RPMI7951 (cell line): ENCODE measurements at regions not wholly inside any gene's neighbourhood (a gene's known extent, or its start where the extent isn't known, plus 50 kb on each side); places are given as distances from the start of the nearest gene placed in this dataset.

Experiments
- DNase-seq: peaks from one replicate; pipeline ENCODE4 v3.0.0-alpha.2; 2012; ENCODE audit warnings: low read depth

DNA sequence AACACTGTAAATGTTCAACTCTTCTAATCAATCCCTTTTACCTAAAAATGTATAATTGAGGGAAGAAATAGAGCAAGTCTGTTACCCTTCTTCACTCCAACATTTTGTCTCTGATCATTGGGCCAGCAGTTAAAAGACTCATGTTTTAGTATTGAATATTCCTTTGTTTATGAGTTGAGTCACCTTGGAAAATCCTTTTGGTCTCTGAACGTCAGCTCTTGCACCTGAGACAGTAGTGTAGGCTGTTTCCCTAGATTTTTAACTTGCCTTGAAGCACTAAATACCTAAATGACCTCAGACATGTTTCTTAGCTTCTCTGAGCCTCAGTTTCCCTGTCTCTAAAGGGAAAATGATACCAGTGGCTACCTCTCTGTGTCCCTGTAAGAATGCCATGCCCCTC, 184.2 kb downstream of the RFC3 start:
- no peak for DNase-seq

DNA sequence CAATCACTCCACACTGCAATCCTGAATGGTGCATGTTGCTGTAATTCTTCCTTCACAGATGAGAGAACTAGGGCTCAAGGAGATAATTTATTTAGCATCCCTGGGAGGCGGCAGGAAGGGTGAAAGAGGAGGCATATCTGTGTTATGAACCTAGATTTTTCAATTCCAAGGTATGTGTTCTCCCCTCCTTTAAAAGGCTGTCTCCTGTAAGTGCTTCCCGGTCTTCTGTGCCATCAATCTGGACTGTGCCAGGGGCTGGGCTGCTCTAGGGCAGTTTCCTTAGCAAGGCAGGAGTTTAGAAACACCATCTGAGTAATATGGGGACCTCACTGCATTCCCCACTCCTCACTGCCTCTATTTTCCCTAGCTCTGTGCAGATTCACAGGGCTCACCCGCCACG, 185.0 kb downstream of the RFC3 start:
- DNase-seq: no peak

DNA sequence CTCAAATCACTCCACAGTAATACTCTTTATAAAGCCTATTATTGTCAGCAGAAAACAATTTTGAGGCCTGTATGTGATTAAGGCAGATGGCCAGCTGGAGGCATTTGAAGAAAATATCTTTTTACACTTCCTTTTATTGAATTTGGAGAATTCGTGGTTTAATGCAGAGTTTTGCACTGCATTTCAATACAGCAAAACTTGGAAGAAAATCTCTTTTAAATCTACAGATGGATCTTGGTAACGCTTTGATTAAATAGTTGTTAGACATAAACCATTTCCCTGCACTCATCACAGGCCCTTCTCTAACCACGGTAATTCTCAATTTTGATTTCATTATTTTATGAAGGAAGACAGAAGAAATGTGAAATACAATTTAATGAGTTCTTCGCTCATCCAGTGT, 185.7 kb downstream of the RFC3 start:
- no peak for DNase-seq

DNA sequence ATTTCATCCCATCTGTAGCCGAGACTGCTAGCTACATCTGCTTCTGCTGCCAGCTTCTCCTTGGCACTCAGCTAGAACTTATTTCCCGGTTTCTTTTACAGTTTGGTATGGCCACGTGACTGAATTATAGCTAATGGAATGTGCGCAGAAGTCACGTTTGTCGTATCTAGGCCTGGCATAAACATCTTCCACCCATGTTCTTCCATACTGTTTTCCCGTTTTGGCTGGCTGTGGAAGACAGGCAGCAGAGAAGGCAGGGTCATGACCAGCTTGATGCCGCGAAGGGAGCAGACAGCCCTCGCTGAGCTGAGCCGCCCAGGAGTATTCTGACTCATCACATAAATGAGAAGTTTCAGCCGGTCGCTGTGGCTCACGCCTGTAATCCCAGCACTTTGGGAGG, 186.7 kb downstream of the RFC3 start:
- no peak for DNase-seq

DNA sequence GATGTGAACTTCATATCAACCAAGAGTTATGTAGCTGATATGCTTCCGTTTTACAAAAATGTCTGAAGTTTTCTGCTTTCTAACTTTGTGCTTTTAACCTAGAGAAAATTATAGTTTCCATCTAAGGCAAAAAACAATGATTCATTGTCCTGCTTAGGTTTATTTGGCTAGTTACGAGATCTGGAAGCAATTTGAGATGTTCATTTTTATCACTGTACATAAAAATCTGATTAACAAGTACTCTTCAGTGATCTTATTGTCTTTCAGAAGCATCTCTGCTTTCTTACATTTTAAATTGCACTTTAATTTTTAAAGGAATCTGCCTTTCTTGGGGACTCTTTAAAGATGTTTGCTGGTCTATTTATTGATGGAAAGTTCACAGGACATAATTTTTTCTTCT, 188.1 kb downstream of the RFC3 start:
- no peak for DNase-seq

DNA sequence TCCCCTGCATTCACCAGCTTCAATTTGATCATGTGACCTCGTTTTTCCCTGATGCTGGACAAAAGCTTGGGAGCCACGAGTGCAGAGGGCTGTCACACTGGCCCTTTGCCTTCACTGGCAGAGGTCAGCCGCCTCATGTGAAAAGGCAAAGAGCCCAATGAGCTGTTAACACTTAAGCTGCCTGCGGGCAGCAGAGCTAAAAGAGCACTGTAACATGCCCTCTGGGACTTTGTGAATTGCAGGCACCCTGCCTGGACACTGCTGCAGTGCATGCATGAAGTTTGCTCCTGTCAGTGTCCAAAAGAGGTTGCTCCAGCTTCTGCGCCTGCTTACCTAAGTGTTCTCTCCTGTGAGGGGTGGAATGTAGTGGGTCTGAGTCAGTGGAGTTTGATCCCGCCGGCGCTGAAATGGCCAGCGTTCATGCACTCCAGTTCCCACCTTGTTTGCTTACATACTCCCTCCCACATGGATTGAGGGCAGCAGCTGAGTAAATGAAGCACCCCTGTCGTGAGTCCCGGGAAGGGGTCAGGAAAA, 193.7 kb downstream of the RFC3 start:
- DNase-seq: no peak

DNA sequence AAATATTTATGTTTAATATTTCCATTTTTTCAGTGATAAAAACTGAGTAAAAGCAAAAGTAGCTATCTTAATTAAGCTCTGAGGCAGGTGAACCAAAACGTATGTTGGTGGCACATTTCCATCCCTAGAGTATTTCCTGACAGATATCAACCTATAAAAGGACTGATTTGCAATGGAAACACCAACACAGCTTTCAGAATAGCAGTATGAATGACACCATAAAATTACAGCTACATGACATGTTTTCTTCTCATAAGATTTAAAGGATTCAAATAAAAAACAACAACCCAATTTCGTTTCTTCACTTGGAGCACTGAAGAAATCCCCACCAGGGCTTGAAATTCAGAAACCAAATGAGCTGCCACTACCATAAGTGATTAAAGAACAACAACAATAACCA, 194.4 kb downstream of the RFC3 start:
- DNase-seq: no peak

DNA sequence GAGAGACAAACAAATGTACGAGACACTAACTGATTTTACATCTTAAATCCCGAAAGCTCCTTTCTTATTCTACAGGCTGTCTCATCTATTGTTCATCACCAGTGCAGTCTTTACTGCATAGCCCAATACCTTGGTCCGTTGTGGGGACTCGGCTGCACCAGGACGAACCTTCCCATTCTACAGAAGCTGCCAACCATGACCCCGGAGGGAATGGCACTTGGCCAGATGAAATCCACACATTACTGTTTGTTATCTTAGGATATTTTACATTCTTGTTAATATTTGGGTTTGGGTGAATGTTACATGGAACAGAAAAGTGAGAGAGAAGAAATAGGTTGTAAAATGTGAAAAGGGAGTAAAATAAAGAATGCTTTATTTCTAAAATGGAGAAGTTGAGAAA, 195.1 kb downstream of the RFC3 start:
- no peak for DNase-seq

DNA sequence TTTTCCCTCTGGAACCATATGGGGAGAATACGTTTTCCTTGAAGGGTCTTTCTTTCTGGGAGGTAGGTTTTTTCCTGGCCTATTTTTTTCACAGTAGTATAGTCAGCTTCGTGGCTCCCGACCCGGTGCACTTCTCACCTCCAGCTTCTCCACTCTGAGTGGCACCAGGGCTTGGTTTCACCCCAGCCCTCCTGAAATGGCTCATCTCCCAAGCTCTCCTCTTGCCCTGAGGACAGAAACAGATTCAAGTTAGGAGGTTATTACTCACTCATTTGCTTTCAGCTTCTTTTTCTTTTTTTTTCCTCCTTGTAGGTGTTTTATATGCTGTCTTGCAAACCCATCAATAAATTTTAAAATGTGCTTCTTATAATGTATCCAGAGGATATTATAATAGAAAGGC, 199.3 kb downstream of the RFC3 start:
- peak; percentile 75 for DNase-seq

DNA sequence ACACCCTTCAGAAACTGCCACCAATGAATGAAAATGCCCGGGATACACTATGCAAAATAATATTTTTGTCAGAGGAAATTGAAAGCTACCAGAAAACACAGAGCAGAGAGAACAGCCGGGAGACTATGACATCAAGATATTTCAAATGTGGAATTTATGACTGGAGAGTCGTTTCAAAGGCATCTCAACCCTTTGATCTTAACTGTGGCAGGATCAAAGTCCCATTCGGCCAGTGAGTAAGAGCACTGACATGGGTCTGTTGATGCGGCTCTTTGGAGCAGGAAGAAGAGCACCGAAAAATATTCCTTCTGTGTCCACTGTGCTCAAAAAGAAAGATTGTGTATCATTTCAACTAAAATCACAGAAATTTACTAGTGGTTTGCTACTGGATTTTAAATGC, 201.9 kb downstream of the RFC3 start:
- DNase-seq: peak; percentile 42

DNA sequence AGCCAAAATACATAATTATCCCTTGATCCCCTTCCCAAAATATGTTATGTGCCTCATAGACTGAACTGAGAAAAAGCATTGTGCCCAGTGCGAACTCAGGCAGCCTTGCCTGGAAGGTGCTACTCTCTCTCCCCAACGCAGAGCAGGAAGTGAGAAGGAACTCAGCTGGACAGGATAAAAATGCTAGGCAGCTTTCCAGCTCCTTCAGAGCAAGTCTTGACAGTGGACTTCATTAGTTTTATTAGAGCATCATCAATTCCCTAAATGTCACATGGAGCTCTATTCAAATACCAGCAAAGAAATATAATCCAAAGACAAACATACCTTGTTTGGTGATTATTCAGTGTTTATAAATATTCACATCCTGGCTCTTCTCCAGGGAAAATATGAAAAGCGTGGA, 202.4 kb downstream of the RFC3 start:
- DNase-seq: no peak

DNA sequence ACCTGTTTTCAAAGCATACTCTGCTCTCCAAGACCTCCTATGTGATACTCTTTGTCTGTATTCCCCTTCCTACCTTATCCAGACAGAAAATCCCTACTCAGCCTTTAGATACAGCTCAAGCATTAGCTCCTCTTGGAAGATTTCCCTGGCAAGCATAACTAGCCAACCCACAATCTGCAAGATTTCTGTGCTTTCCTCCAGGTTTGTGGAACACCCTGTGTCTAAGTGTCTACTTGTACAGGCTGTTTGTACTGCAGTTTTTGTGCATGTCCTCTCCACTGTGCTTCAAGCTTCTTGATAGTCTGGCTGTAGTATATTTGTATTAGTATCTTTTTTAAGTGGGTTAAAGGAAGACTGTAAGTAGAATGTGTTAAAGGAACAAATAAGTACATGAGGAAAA, 203.7 kb downstream of the RFC3 start:
- DNase-seq: no peak

DNA sequence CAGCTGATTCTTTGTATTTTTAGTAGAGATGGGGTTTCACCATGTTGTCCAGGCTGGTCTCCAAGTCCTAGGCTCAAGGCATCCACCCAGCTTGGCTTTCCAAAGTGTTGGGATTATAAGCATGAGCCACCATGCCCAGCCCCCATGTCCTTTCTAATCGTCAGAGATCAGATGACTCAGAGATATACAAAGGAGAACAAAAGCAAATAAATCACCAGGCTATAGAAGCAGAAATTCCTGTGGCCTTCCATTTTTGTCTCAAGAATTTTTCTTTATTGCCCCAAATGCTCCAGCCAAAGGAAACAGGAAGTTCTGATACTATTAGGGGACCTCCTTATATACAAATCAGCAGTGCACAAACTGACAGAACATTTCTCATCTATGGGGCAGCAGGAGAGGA, 207.8 kb downstream of the RFC3 start:
- DNase-seq: peak; percentile 85

DNA sequence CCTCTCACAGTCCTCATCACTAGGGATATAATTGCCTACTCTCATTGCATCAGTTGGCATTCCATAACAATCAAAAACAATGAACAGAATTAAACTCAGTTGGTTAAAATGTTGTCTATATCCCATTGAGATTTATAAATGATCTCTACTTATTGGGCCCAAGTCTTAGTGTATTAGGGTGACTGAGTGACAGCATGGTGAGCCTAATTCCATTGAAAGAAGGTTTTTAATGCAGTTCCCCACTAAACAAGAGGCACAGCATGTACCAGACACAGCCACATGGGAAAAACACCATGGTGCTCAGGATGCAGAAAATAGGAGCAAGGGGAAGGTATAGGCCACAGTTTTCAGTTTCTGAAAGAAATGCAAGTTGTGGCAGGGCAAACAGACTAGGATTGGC, 208.4 kb downstream of the RFC3 start:
- DNase-seq: no peak

DNA sequence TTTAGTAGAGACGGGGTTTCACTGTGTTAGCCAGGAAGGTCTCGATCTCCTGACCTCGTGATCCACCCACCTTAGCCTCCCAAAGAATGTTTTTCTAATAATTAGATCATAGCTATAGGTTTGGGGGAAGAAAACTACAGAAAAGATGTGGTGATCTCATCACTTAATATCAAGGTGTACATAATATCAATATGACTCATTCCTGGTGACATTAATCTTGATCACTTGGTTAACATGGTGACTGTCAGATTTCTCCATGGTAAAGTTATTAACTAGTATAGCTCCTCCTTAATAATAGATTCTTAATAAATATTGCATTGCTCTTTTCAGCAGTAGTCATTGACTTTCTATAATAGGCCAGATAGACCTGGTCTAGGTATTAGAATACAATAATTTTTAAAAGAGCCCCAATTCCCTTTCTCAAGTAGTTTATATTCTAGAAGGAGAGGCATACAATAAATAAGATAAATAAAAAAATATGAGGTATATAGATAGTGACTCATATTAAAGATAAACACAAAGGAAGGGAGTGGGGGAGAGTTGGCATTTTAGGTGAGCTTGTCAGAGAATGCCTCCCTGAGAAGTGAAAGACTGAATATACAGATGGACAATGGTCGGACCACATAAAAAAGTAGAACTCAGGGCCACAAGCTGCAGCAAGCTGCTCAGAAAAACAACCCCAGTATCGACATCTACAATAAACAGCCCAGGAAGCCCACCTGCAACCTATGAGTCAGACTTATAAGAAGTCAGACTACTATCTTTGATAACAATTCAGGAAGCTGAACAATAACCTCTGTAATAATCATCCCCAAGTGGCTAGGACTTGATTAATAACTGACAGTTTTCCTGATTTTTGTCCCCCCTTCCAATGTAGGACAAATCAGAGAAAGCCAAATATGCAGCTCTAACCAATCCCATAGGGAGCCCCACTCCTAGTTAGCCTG, 210.8 kb downstream of the RFC3 start:
- no peak for DNase-seq

DNA sequence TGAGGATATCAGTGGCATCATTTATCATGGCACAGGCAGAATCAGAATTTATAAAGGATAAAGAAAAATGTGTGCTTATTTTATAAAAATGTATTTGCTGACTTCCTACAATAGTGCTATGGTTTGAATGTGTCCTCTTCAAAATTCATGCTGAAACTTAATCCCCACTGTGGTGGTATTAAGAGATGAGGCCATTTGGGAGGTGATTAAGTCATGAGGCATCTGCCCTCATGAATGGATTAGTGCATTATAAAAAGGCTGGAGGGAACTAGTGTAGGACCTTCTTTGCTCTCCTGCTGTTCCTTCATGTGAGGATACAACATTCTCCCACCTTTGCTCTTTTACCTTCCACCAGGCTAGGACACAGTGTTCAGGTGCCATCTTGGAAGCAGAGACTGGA, 212.8 kb downstream of the RFC3 start:
- DNase-seq: peak; percentile 28

DNA sequence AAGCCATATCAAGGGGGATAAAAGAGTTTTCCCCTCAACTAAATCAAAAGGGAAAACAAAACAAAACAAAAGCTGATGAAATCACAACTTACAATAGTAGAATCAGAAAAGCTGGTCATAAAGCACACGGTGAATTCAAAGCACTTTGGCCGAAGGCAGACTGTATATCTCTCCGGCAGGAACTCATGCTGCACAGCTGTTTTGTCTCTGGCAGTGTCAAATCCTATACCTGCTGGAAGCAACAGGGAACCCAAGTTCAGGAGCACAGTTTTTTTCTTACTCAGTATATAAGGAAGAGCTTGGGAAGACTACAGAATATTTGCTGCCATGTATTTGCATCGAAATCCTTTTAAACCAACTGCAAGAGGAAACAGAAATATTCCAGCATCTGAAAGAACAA, 213.7 kb downstream of the RFC3 start:
- no peak for DNase-seq

DNA sequence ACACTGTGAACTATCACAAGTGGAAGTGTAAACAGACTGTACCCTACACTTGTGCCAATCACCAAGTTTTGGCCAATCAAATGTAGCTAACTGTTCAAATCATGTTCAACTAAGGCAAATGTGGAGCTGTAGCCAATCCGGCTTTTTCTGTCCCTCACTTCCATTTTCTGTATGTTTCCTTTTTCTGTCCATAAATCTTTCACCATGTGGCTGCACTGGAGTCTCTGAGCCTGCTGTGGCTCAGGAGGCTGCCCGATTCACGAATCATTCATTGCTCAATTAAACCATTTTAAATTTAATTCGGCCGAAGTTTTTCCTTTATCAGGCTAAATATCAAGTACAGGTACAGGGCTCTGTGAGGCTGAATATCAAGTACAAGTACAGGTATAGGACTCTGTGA, 216.5 kb downstream of the RFC3 start:
- no peak for DNase-seq

DNA sequence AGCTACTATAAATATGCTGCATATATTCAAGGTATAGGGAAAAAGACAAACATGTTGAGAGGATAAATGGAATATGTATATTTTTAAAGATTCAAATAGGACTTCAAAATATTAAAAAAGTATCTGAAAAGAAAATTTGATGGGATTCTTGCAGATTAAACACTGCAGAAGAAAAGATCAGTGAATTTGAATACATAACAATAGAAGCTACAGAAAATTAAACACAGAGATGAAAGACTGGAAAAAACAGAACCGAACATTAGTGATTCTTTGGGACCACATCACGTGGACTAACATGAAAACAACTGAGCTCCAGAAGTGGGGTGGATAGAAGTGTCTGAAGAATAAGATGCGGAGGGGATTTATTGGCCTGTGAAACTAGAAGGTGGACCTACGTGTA, 217.2 kb downstream of the RFC3 start:
- DNase-seq: no peak

DNA sequence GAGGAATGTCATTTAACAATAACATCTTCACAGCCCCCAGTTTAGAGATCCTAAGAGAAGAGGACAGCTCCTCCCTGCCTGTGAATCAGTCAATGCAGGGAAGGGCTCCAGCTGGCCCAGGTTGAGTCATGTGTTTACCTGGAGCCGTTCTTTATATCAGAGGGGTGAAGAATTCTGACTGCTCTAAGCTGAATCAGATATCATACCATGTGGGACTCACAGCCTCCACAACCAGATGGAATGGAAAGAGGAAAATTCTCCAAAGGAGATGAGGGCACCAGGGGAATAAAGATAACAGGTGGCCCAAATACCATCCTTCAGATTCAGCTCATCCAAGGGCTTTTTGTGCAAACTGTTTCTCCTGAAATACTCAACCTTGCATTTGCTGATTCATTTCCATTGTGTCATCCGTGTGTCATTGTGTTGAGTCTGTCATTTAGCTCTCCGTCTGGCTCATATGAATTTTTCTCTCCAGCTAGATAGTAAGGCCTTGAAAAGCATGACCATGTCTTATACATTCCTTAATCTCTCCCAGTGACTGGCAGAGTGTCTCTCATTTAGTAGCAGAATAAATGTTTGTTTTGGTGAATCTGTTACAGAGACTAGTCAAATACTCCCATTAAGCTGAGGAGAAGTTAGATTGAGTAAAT, 217.9 kb downstream of the RFC3 start:
- peak; percentile 45 for DNase-seq

DNA sequence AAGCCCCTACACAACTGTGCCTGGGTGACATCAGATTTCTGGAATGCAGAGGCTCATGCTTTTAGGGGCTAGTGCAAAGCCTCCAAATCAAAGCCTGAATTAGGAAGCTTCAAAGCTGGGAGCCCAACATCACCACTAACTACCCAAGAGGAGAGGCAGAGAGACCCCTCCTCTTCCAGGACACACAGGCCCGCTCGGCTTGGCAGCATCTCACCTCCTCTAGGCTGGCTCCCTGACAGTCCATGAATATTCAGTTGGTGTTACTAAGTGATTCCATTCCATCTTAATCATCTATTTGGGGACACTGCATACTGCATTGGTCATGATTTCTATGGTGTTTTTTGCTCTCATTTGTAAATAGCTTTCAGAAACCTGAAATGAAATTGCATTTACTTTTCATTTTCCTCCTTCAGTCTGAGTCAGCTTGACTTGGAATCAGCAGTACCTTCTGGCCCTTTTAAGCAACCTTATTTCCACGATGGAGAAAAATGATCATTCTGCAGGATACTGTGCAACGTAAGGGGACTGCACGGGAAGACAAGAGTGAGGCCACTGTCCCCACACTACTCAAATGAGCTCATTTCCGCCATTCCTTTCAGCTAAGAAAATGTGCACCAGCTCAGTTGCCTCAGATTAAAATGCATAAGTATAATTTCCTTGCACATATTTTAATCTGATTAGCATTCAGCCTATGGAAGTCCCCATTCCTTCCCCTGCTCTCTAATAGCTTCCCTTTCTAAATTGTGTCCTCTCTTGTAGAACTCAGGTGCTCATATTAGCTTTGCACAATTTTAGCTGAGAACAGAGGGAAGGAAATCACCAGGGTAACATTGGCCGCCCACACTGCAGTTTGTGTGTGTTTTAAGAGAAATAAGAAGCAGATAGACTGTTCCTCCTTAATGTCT, 219.9 kb downstream of the RFC3 start:
- no peak for DNase-seq

DNA sequence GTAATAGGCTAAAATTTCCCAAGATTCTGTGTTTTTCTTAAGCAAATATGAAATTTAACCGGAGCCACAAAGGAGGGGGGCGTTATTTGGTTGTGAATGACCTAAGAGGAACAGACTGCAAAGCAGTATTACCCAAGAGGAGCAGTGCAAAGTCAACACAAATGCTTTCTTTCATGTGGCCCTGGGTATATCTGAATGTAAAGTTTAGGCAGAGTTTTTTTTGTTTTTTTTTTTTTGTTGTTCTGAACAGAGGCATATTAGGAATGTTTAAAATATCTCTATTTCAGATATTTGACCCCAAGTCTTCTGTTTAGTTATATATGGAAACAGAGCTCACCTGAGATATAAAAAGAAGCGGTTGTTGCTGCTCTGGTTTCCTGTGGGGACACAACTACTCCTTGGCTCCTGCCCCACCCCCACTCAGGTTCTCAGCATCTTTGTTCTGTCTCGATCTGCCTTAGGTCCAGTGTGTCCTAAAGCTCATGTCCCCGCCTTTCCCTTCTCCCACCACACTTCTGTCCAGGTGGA, 220.7 kb downstream of the RFC3 start:
- DNase-seq: no peak
